ENCODE measurements at regions not wholly inside any gene's neighbourhood (a gene's known extent, or its start where the extent isn't known, plus 50 kb on each side); places are given as distances from the start of the nearest gene placed in this dataset.

GRCh38 chr22:27244328-27244727, 557.2 kb downstream of the MN1 start:
- no peak for TF ChIP-seq CTCF (IDR thresholded peaks at IDR 0.05)
- TF ChIP-seq POLR2A (IDR thresholded peaks at IDR 0.05), result no peak
- Histone ChIP-seq H3K4me1 (peaks cover 4 to 16% of the 10 kb centered on the region in 2 donors), H3K27ac (no peak overlapping the region)

GRCh38 chr22:27245056-27245455, 556.5 kb downstream of the MN1 start:
- DNase-seq, result peak; percentile 35 to 61
- Histone ChIP-seq H3K36me3 (no peaks in the 10 kb centered on the region), H3K9me3 (no peaks in the 10 kb centered on the region), H3K27ac (no peak overlapping the region), H3K27me3 (no peaks in the 10 kb centered on the region), H3K4me3 (replicated peaks in 1 of 3) (no peak overlapping the region), H3K4me1 (peaks cover 4 to 16% of the 10 kb centered on the region in 2 donors)
- WGBS, 2 donors, result 22 to 24% methylated on average over 10 of the region's 10 CpGs
- TF ChIP-seq POLR2A (IDR thresholded peaks at IDR 0.05) (no peak), CTCF (IDR thresholded peaks at IDR 0.05) (no peak)
- intact Hi-C loops (cut with DNase I), result no loop called here

More at GRCh38 chr22:27244328-27244727, 557.2 kb downstream of the MN1 start:
- Histone ChIP-seq H3K27me3 (no peaks in the 10 kb centered on the region), H3K9me3 (no peaks in the 10 kb centered on the region), H3K36me3 (no peaks in the 10 kb centered on the region), H3K4me3 (replicated peaks in 1 of 3) (no peak overlapping the region)
- intact Hi-C loops (cut with DNase I), result no loop called here
- 96 to 100% methylated on average over 3 of the region's 3 CpGs for WGBS, 2 donors
- DNase-seq, result no peak

GRCh38 chr22:27246558-27246957, 555.0 kb downstream of the MN1 start:
- no peaks in the 10 kb centered on the region for H3K36me3 ChIP-seq
- no peaks in the 10 kb centered on the region for H3K9me3 ChIP-seq
- peaks cover 1 to 14% of the 10 kb centered on the region in 2 donors for H3K4me1 ChIP-seq
- no peak for TF ChIP-seq CTCF (IDR thresholded peaks at IDR 0.05)
- no peak for TF ChIP-seq POLR2A (IDR thresholded peaks at IDR 0.05)
- 94 to 95% methylated on average over 3 of the region's 3 CpGs for WGBS, 2 donors
- no peak overlapping the region for H3K27ac ChIP-seq
- no peak overlapping the region for H3K4me3 ChIP-seq (replicated peaks in 1 of 3)
- DNase-seq, result no peak
- H3K27me3 ChIP-seq, result no peaks in the 10 kb centered on the region
- intact Hi-C loops (cut with DNase I), result no loop called here

DNA sequence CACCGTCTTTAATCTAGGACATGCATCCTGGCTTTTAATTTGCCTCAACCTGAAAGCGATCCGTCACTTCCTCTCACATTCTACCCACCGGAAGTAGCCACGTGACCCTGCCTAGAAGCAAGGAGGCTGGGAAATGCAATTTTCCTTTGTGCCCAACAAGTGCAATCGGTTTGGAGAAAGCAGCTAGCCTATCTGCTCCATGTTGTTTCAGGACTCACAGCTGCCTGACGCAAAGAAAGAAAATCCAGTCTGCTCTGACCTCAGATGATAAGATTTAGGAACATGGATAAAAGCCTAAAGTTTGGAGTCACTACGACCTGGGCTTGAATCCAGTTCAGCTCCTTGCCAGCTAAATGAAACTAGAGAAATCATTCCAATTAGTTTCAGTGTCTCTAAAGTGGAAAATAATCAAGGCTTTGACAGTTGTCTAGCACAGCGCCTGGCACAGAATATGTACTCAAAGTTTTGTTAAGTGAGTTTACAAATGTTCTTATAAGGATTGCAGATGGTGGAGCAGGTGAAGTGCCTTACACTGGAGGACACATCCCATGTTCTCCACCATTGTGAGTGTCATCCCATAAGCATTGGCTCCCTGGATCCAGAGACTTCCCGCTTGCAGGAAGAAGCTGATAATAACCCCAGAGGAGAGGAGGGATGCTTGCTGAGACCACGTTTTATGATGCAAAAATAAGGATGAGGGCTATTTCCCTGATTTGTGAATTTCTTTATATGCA, 553.7 kb downstream of the MN1 start:
- Histone ChIP-seq H3K4me3 (replicated peaks in 1 of 3) (no peak overlapping the region), H3K27ac (peak overlapping the region in 1 of 3 donors; percentile 51), H3K9me3 (no peaks in the 10 kb centered on the region), H3K27me3 (no peaks in the 10 kb centered on the region), H3K36me3 (no peaks in the 10 kb centered on the region), H3K4me1 (peaks cover 0 to 9% of the 10 kb centered on the region in 2 donors)
- intact Hi-C loops (cut with DNase I), result no loop called here
- 64 to 71% methylated on average over 11 of the region's 11 CpGs for WGBS, 2 donors
- no peak for TF ChIP-seq CTCF (IDR thresholded peaks at IDR 0.05)
- no peak for TF ChIP-seq POLR2A (IDR thresholded peaks at IDR 0.05)
- DNase-seq, result peak in 1 of 2 donors; percentile 8

- TF ChIP-seq POLR2A (IDR thresholded peaks at IDR 0.05), result no peak
- TF ChIP-seq CTCF (IDR thresholded peaks at IDR 0.05), result no peak
- H3K4me3 ChIP-seq (replicated peaks in 1 of 3), result no peak overlapping the region
- no peaks in the 10 kb centered on the region for H3K27me3 ChIP-seq
- WGBS, 2 donors, result 90 to 97% methylated on average over 5 of the region's 5 CpGs
- intact Hi-C loops (cut with DNase I), result no loop called here
- DNase-seq, result no peak
- H3K4me1 ChIP-seq, result peaks cover 0 to 6% of the 10 kb centered on the region in 2 donors
- no peaks in the 10 kb centered on the region for H3K36me3 ChIP-seq
- H3K9me3 ChIP-seq, result no peaks in the 10 kb centered on the region
- H3K27ac ChIP-seq, result no peak overlapping the region
These were observed 551.1 kb downstream of the MN1 start for GRCh38 chr22:27250418-27250817.
